ENCODE measurements at regions not wholly inside any gene's neighbourhood (a gene's known extent, or its start where the extent isn't known, plus 50 kb on each side); places are given as distances from the start of the nearest gene placed in this dataset.

DNA sequence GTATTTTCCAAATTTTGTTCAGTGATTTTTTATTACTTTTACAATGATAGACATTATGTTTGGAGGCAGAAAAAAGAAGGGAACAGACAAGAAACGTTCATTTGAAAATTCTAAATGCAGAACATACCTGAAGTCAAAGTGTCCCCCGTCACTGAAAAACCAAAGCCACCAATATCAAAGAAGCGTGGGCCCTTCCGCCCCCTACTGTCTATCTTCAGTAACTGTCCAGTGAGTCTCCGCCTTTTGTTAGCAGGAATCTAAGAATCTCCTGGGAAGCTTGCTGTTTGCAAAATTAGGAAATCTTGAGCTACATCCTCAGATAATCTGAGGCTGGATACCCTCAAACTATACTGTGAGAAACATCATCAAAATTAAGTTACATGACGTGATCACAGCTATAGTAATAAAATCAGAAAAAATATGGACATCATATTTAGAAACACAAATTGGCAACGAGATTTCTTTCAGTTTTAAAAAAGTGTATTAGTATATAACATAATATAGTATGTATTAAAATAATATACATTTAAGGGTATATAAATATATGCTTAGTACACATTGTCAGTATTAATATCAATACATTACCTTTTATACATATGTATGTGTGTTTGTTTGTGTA lies 169.3 kb upstream of the AKR1E2 start:
- Histone ChIP-seq H3K27me3 (ENCODE audit: low read length) (no peaks in the 10 kb centered on the region), H3K4me2 (ENCODE audit: low read length) (no peak overlapping the region), H3K36me3 (ENCODE audit: low read depth, low read length) (no peaks in the 10 kb centered on the region; the same call in 1 of the 2 replicates), H3K9me2 (replicated peaks; ENCODE audit: low read length) (no peaks in the 10 kb centered on the region), H3K9me3 (ENCODE audit: low read length) (no peaks in the 10 kb centered on the region), H3K4me1 (ENCODE audit: insufficient read depth, low read length) (peaks cover 27% of the 10 kb centered on the region), H3K27ac (ENCODE audit: low read length) (peak overlapping the region; percentile 46), H3F3A (ENCODE audit: low read length, unreplicated experiment) (no peaks in the 10 kb centered on the region), H2AFZ (ENCODE audit: low read length) (no peak overlapping the region), H3K4me3 (ENCODE audit: low read length) (no peak overlapping the region), H4K20me1 (ENCODE audit: low read length) (no peaks in the 10 kb centered on the region), H3K79me2 (ENCODE audit: low read length) (peaks cover 23% of the 10 kb centered on the region), H3K9ac (ENCODE audit: low read length) (no peak overlapping the region)
- TF ChIP-seq EZH2phosphoT487 (IDR thresholded peaks at IDR 0.05; ENCODE audit: borderline replicate concordance, low read length) (no peak), EZH2 (IDR thresholded peaks at IDR 0.05; ENCODE audit: low read length, unreplicated experiment) (no peak)
- TF ChIP-seq, protein P1, sequence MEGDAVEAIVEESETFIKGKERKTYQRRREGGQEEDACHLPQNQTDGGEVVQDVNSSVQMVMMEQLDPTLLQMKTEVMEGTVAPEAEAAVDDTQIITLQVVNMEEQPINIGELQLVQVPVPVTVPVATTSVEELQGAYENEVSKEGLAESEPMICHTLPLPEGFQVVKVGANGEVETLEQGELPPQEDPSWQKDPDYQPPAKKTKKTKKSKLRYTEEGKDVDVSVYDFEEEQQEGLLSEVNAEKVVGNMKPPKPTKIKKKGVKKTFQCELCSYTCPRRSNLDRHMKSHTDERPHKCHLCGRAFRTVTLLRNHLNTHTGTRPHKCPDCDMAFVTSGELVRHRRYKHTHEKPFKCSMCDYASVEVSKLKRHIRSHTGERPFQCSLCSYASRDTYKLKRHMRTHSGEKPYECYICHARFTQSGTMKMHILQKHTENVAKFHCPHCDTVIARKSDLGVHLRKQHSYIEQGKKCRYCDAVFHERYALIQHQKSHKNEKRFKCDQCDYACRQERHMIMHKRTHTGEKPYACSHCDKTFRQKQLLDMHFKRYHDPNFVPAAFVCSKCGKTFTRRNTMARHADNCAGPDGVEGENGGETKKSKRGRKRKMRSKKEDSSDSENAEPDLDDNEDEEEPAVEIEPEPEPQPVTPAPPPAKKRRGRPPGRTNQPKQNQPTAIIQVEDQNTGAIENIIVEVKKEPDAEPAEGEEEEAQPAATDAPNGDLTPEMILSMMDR (conservative IDR thresholded peaks at IDR 0.05; ENCODE audit: low read depth, low read length), result peak; percentile 77
- BruUV-seq (replicated peaks), result no TSS peak
- POLR2A ChIA-PET (ENCODE audit: unreplicated experiment), result interaction anchor here (0.6 kb wide), 2 partner anchors 828 to 871 kb away, joined by 7 read pairs; partner anchors contain the start of gene KLF6
- ATAC-seq, result 0 out of 2 replicates have a peak, but pooled peaks have one; percentile 35
- CTCF ChIA-PET, result interaction anchor here (0.6 kb wide), 2 partner anchors 107 to 302 kb away, joined by 3 to 4 read pairs; no protein-coding TSS in a partner anchor
- peak; percentile 64 for DNase-seq
- intact Hi-C loops (cut with micrococcal nuclease), result loop anchor here (2.0 to 10.0 kb wide), 3 partner anchors 112 to 1462 kb away; no protein-coding TSS in a partner anchor

DNA sequence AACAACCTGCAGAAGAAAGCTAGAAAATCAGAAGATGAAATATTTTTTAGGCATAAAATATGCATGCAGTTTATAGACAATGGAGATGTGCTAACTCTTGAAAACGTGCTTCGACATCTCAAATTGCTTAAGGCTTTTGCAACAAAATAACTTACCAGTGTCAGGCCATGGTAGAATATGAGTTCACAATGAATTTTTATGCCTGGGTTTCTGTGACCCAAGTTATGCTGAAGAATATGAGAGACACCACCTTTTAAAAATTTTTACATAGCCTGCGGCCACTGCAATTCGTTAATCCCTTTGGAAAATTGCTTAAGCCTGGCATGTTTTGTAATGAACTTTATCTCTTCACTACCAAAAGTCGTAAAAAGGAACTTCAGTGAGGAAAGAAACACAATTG lies 170.1 kb upstream of the AKR1E2 start:
- Histone ChIP-seq H3K9me3 (ENCODE audit: low read length) (no peaks in the 10 kb centered on the region), H3K9ac (ENCODE audit: low read length) (no peak overlapping the region), H3K36me3 (ENCODE audit: low read depth, low read length) (no peaks in the 10 kb centered on the region; the same call in 1 of the 2 replicates), H2AFZ (ENCODE audit: low read length) (no peak overlapping the region), H3K79me2 (ENCODE audit: low read length) (peaks cover 15% of the 10 kb centered on the region; the same call in 1 of the 2 replicates), H4K20me1 (ENCODE audit: low read length) (no peaks in the 10 kb centered on the region), H3K4me3 (ENCODE audit: low read length) (no peak overlapping the region), H3K27ac (ENCODE audit: low read length) (no peak overlapping the region), H3F3A (ENCODE audit: low read length, unreplicated experiment) (no peaks in the 10 kb centered on the region), H3K4me1 (ENCODE audit: insufficient read depth, low read length) (peaks cover 26% of the 10 kb centered on the region), H3K4me2 (ENCODE audit: low read length) (no peak overlapping the region), H3K27me3 (ENCODE audit: low read length) (no peaks in the 10 kb centered on the region), H3K9me2 (replicated peaks; ENCODE audit: low read length) (no peaks in the 10 kb centered on the region)
- CTCF ChIA-PET, result interaction anchor here (0.7 kb wide), 1 partner anchor 291 kb away, joined by 4 read pairs; no protein-coding TSS in a partner anchor
- no TSS peak for BruUV-seq (replicated peaks)
- no peak for ATAC-seq
- intact Hi-C loops (cut with micrococcal nuclease), result loop anchor here (2.0 to 10.0 kb wide), 3 partner anchors 111 to 1461 kb away; no protein-coding TSS in a partner anchor
- no peak for DNase-seq
- TF ChIP-seq, protein P1 (conservative IDR thresholded peaks at IDR 0.05; ENCODE audit: low read depth, low read length), result no peak
- TF ChIP-seq EZH2 (IDR thresholded peaks at IDR 0.05; ENCODE audit: low read length, unreplicated experiment) (no peak), EZH2phosphoT487 (IDR thresholded peaks at IDR 0.05; ENCODE audit: borderline replicate concordance, low read length) (no peak)
- POLR2A ChIA-PET (ENCODE audit: unreplicated experiment), result interaction anchor here (0.6 kb wide), 1 partner anchor 450 kb away, joined by 5 read pairs; no protein-coding TSS in a partner anchor

All from PC-3 (cell line).